GM10266 (cell line): ENCODE measurements at regions not wholly inside any gene's neighbourhood (a gene's known extent, or its start where the extent isn't known, plus 50 kb on each side); places are given as distances from the start of the nearest gene placed in this dataset.

Experiments used
- DNase-seq: peaks from one replicate; pipeline ENCODE4 v3.0.0; 2012; ENCODE audit errors: extremely low spot score
- CTCF ChIP-seq: IDR thresholded peaks from 2 replicates; pipeline ENCODE4 v1.5.1; 2012; ENCODE audit warnings: mild to moderate bottlenecking, low read depth; ENCODE audit not compliant: control insufficient read depth, insufficient read depth; ENCODE audit errors: missing control alignments

- no peak for TF ChIP-seq CTCF
- DNase-seq = no peak
These were observed 172.3 kb upstream of the TBCA start for GRCh38 chr5:77948476-77948875.

- DNase-seq = no peak
- no peak for TF ChIP-seq CTCF
These were observed 170.9 kb upstream of the TBCA start for GRCh38 chr5:77947041-77947428.

GRCh38 chr5:77946381-77947040 is 170.4 kb upstream of the TBCA start:
- DNase-seq = no peak
- no peak for TF ChIP-seq CTCF

DNA sequence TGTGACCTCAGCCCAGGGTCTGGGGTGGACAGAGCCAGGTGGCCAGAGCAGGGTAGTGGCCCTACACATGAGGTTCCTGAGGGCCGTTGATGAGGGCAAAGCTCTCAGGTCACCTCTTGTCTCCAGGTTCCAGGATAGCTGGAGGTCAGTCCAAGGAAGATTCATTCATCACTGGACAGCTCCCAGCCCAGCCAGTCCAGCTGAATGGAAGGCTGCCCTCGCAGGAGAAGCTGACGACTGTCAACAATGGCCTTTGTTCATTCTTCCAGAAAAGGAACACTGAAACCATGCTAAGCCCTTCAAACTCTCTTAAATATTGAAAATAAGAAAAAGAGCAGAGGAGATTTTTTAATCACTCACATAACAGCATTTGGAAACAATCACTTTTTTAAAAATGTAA is 169.7 kb upstream of the TBCA start:
- DNase-seq = no peak
- TF ChIP-seq CTCF = no peak

- DNase-seq = no peak
- no peak for TF ChIP-seq CTCF
These were observed 168.7 kb upstream of the TBCA start for GRCh38 chr5:77944757-77945340.

GRCh38 chr5:77943851-77944250 is 167.7 kb upstream of the TBCA start:
- no peak for TF ChIP-seq CTCF

GRCh38 chr5:77942578-77943239 is 166.6 kb upstream of the TBCA start:
- no peak for TF ChIP-seq CTCF
- DNase-seq = no peak

More at GRCh38 chr5:77943851-77944250, 167.7 kb upstream of the TBCA start:
- no peak for DNase-seq
